HG03139 (cell line): ENCODE measurements at regions not wholly inside any gene's neighbourhood (a gene's known extent, or its start where the extent isn't known, plus 50 kb on each side); places are given as distances from the start of the nearest gene placed in this dataset.

ENCODE experiments used
- ATAC-seq: cut with Tn5 transposase; IDR thresholded peaks from one replicate; pipeline ENCODE4 v1.9.1; 2021; ENCODE audit not compliant: unreplicated experiment

- ATAC-seq = no peak
Measured at GRCh38 chr13:64428196-64428595, 2801.9 kb downstream of the PCDH9 start.

DNA sequence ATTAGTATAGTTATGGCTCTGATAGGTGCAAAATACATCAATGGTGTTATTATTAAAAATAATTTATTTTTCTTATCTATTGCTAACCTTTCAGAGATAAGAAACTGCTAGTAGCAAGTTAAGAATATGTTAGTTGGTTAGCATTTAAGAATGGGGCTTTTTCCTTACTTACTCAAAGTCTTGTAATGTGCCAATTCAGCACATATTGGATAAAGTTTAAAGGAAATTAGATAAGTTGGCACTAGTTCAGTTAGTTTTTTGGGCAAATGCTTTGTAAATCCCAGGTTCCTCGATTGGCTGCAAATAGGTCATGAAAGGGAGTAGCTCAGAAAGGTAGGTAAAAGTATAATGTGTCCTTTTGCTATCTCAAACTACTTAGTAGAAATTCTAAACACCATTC is 2806.7 kb downstream of the PCDH9 start:
- no peak for ATAC-seq

DNA sequence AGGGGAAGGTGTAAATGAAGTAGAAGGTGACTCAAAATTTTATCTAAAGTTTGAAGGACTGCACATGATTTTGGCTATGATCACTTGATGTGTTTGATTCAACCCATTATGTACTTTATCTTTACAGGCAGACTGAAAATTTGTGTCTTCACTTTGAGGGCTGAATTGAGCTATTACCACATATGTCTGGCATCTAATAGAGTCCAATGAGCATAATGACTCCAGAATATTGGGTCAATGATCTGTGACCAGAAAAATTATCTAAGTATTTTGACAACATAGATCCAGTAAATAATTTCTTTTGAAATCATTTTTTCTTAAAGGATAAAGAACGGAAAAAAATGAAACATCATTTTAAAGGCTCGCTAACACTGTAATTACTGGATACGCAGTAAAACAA is 2810.0 kb downstream of the PCDH9 start:
- no peak for ATAC-seq

GRCh38 chr13:64417581-64417980 is 2812.6 kb downstream of the PCDH9 start:
- no peak for ATAC-seq

GRCh38 chr13:64414381-64414780 is 2815.8 kb downstream of the PCDH9 start:
- no peak for ATAC-seq

DNA sequence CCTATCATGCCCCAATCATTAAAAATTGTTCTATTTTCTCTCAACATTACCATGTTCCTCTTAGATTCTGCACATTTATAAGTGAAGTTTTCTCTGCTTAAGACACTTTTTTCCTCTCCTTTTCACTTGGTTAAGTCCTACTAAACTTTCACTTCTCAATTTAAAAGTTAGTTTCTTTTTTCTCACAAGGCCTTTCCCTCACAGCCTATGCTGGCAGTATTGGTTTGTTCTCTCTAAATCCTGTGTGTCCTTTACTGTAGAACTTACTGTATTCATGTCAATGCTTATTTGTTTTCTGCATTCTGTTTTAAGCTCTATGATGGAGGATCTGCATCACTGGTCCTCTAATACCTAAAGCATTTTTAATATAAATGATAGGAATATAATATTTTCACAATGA is 2816.6 kb downstream of the PCDH9 start:
- no peak for ATAC-seq

DNA sequence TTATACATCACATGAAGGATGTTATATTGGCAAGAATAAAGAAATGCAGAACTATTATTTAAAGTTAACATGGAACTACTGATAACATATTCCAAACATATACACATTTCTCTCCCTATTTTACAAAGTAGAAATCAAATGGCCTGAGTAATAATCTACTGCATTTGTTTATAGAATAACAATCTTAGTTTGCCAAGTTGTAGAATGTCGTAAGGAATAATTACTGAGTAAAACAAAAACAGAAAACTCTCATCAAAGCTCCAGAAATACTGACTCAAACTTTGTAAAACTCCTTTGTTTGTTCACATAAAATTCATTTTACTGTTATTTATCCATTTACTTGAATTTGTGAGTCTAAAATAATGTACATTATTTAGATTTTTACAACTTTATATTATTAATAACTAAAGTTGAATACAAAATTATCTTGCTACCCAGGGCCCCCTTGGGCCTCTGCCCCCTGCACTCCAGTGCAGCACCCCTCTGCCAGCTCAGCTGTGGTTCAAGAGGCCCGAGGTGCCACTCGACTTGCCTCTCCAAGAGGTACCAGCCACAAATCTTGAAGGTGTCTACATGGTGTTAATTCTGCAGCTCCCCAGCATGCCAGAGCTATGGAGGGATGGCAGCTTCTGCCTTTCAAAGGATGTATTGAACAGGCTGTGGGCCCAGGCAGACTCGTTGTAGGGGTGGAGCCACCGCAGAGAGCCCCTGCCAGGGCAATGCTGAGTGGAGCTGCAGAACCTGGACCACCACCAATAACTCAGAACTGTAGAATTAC is 2819.7 kb downstream of the PCDH9 start:
- ATAC-seq = no peak

- no peak for ATAC-seq
Measured at GRCh38 chr13:64397701-64398100, 2832.4 kb downstream of the PCDH9 start.

DNA sequence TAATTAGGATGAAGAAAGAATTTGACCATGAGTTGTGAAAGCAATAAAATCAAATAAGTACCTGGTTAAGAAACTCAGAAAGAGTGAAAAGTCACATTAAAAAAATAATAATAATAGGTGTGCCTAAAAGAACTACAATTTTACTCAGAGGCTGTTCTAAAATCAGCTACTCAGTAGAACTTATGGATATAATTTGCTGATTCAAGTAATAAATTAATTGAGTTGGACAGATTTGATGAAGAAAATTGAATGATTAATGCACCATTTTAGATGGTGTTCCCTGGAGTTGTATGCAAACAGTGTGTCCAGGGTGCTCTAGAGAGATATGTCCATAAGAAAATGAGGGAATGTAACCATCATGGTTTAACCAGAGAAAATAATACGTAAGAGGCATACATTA is 2852.5 kb downstream of the PCDH9 start:
- no peak for ATAC-seq

GRCh38 chr13:64371461-64371860 is 2858.7 kb downstream of the PCDH9 start:
- ATAC-seq = no peak

GRCh38 chr13:64371045-64371444 is 2859.1 kb downstream of the PCDH9 start:
- no peak for ATAC-seq

GRCh38 chr13:64369121-64369520 is 2861.0 kb downstream of the PCDH9 start:
- no peak for ATAC-seq

- ATAC-seq = no peak
Measured at GRCh38 chr13:64362564-64362963, 2867.6 kb downstream of the PCDH9 start.

DNA sequence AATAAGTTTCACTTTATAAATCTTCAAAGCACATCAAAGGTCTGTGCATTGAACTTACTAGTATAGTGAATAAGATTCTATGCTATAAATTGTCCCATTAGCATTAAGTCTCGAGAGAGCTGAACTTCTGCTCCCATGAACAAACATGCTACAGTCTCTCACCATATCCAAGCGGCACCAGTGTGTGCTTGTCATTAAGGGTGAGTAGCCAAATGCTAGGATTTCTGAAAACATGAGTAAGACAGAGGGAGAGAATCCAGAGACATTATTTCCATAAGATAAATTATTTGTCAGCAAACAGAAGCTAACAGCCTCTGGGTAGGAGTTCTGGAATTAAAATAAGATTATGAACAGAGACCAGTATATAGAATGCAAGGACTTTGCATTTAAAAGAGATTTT is 2882.5 kb downstream of the PCDH9 start:
- no peak for ATAC-seq

DNA sequence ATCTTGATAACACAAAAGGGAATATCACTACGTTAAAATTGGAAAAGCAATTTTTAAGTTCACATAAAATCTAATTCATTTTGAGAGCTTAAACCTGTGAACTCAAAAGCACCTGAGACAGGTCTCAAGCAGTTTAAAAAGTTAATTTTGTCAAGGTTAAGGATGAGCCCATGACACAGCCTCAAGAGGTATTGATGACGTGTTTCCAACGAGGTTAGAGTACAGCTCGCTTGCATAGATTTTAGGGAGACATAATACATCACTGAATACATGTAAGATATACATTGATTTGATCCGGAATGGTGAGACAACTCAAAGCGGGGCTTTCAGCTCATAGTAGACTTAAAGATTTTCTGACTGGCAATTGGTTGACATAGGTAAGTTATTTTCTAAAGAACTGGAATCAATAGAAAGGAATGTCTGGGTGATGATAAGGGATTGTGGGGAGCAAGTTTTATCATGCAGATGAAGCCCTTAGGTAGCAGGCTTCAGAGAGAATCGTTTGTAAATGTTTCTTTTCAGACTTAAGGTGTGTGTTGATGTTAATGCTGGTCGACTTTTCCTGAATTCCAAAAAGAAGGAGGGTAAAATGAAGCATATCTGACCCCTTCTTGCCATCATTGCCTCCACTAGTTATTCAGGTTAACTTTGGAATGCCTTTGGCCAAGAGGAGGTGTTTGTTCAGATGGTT is 2890.6 kb downstream of the PCDH9 start:
- ATAC-seq = no peak

GRCh38 chr13:64338671-64339070 is 2891.5 kb downstream of the PCDH9 start:
- no peak for ATAC-seq

DNA sequence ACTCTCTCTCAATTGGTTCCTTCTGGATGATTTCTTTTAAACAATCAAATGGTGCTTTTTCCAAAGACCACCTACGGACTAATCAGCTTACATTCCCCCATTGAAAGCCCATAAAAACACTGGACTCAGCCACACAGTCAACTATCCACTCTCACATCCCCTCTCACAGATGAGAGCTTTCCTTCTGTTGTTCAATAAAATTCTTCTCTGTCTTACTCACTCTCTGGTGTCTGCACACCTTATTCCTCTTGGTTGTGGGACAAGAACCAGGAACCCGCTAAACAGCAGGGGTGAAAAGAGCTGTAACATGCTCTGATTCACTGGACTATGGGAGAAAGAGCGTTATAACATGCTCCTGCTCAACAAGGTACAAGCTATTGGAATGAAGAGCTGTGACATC is 2896.2 kb downstream of the PCDH9 start:
- no peak for ATAC-seq

- ATAC-seq = no peak
Measured at GRCh38 chr13:64332048-64332447, 2898.1 kb downstream of the PCDH9 start.

DNA sequence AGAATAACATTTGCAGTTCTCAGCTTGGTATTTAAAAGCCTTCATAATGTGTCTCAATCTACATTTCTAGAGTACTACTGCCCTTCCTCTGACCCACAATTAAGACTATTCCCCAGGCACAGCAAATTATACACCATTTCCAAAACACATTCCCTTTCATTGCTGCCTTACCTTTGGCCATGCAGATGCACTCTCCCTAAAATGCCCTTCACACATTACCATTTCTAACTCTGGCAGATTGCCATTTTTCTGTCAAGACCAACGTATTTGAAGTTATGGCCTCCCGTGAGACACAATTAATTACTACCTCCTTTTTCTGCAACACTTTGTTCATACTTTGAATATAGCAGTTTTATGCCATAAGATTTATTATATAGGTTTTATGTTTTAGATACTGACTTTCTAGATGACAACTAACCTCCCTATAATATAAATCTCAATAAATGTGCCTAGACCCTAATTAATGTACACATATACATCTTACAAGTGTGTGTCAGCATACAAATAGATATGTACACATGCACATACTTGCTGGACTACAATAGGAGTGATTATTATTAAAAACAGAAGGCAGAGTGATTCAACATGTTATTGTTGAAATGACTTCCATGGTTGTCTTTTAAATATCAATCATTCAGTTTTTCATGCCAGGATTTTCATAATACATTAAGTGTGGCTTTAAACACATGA is 2902.5 kb downstream of the PCDH9 start:
- no peak for ATAC-seq

- ATAC-seq = no peak
Measured at GRCh38 chr13:64314331-64314730, 2898.7 kb upstream of the PCDH20 start.

DNA sequence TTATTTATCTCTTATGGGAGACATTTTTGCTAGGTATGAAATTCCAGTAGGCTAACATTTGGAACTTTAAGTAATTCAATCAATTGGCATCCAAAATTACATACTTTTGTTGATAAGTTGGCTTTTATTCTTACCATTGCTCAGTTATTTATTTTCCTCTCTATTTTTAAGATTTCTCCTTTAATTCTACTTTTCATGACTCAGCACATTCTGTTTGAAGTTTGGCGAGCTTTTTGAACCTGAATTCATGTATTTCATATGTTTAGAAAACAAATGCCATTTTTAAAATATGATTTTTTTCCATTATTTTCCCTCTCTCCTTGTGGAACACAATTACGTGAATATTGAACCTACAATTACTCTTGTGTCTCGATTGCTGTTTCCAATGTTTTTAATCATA is 2896.3 kb upstream of the PCDH20 start:
- no peak for ATAC-seq

- ATAC-seq = no peak
Measured at GRCh38 chr13:64311112-64311511, 2895.5 kb upstream of the PCDH20 start.
